Stimulated activated CD8-positive, alpha-beta memory T cell treated with anti-CD3 and anti-CD28 coated beads, Interleukin-4, amount 100 ng/mL, for 1 hour (primary cell): ENCODE measurements at regions not wholly inside any gene's neighbourhood (a gene's known extent, or its start where the extent isn't known, plus 50 kb on each side); places are given as distances from the start of the nearest gene placed in this dataset.
"Not testable (repeated sequence)": the region's sequence is repeated elsewhere in the genome, so short reads cannot be mapped to it uniquely, and the experiment has no call there.

ENCODE experiments used
- DNase-seq, 2 donors: peaks; one replicate each; pipeline ENCODE4 v3.0.0-alpha.2; 2020; ENCODE audit warnings: low read depth in 2 of 2, low spot score in 1 of 2

DNA sequence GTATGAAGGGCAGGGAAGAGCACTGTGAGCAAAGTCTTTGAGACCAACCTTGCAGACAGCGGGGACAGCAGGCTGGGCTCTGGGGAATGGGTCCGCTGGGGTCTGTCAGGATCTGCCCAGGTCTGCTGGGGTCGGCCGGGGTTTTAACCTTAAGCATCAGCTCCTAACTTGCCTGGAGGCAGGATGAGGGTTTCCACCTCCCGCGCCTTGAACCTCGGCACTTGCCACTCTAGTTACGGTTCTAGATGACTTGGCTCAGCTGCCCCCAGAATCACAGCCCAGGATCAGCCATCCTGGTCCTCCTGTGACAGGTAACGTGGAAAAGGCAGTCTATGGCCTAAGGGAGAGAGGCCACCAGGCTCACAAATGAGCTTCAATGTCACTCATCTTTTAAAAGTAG, 50.4 kb upstream of the CACUL1 start:
- no peak for DNase-seq

- no peak for DNase-seq
Measured at GRCh38 chr10:118807512-118808305, 52.9 kb upstream of the CACUL1 start.

DNA sequence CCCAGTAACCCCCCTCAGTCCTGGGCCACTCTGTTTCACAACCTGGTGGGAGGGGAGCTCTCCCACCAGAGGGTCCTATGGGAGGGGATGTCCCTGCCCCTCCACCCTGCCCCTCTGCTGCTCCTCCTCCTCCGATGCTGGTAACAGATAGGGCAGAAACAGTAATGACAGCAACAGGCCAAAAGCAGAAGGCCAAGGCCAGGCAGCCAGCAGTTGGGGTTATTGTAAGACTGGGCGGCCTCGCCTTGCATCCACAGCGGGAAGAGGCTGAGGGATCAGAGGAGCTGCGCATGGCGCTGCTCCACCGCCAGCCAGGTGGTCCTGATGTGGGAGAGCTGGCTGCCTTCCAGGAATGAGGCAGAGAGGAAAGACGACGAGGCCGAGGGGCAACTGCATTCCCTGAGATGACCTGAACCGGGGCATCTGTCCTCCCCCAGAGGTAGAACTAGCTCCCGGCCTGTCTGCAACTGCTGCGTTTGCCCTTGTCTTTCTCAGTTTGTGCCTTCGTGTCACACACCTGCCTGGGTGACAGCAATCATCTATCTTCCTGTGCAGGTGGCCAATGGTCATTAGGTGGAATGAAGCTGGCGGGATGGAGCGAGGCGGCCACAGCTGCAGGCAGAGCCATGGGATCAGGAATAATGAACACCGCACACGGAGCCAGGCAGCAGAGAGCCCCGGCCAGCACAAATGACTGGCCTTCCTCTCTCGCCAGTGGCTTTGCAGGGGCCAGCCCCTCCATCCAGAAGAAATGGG, 54.0 kb upstream of the CACUL1 start:
- DNase-seq, result no peak

DNA sequence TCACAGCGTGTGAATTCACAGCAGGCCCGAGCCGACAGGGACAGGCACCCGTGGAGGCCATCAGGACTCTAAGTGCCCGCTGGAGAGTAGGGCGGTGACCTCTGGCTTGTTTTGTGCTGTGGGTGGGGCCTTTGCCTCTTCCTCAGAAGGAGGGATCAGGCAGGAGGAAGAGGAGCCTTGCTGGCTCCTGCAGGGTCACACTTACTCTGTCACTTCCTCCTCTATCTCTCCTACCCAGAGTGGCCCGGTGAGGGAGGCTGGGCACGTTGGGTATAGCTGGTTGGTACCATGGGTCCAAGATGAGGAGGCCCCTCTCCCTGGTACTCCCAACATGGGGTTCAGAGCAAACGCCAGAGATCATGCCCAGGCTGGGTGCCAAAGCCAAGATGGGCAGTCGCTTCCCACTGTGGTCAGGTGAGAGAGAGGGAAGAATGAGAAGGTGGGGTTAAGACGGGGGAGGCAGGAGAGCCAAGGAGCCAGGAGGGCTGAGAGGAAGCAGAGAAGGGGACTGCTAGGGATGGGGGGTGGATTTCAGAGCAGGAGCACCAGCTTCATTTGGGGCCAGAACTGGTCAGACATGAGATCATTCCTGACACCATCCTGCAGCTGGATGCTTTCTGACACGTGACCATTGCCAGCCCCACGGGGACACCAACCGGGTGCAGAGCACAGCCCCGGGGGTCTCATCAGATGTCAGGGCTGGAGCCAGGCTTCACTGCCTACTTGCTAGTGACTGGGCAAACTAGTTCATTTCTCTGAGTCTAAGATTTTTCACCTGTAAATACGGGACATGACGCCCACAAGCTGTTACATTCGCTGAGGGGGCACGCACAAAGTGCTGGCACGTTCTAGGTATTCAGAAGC, 54.8 kb upstream of the CACUL1 start:
- DNase-seq, result no peak

DNA sequence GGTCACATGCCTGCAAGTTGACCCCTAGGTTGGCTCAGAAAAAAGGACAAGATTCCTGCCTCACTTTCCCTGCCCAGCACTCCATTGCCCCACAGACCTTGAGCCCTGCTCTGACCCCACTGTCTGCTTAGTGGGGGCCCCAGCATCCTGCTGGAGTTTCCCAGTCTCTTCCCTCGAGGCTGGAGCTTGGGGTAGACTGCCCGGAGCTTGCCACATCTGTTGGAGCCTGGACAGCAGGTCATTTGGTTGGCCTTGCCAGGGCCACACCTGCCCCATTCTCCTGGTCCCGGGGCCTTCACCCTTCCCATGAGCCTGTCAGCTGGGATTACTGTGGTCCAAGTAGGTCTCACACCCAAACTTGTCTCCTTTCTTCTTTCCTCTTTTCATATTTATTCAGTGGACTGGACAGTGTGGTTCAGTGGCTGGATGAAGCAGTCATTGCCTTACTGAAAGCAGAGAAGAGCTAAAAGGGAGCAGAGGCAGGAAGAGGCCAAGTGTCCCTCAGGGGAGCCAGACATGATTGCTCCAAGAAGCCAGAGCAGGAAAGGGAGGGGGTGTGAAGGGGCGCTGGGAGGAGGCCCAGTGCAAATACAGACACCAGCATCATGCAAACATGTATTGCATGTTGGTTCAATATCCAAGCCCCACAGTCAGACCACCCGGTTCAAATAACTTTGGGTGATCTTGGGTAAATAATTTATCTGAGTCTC, 56.2 kb upstream of the CACUL1 start:
- DNase-seq, result no peak

GRCh38 chr10:118811675-118812392, 57.1 kb upstream of the CACUL1 start:
- DNase-seq, result no peak

DNA sequence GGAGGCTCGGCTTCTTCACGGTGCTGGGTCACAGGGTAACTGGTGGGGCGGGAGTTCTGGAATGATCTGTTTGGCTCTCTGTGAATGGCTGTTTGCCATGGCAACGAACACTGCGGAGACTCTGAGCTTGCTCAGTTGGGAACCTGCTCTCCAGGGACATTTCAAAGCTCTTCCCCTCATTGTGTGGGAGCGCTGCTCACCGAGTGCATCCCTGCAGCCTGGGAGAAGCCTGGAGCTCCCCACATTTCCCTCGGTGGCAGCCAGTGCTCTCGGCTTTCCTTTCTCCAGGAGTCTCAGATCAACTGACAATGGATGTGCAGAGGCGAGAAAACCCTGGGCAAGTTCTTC, 57.6 kb upstream of the CACUL1 start:
- DNase-seq, result no peak

DNA sequence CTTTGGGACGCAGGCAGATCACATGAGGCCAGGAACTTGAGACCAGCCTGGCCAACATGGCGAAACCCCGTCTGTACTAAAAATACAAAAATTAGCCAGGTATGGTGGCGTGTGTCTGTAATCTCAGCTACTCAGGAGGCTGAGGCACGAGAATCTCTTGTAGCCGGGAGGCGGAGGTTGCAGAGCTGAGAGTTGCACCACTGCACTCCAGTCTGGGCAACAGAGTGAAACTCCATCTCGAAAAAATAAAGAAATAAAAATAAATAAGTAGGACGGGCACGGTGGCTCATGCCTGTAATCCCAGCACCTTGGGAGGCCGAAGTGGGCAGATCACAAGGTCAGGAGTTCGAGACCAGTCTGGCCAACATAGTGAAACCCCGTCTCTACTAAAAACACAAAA, 58.2 kb upstream of the CACUL1 start:
- not testable (repeated sequence) for DNase-seq

GRCh38 chr10:118816471-118817168, 61.9 kb upstream of the CACUL1 start:
- DNase-seq, result no peak

- DNase-seq, result no peak
Measured at GRCh38 chr10:118817328-118818068, 62.7 kb upstream of the CACUL1 start.

GRCh38 chr10:118818621-118819221, 64.0 kb upstream of the CACUL1 start:
- DNase-seq, result no peak

DNA sequence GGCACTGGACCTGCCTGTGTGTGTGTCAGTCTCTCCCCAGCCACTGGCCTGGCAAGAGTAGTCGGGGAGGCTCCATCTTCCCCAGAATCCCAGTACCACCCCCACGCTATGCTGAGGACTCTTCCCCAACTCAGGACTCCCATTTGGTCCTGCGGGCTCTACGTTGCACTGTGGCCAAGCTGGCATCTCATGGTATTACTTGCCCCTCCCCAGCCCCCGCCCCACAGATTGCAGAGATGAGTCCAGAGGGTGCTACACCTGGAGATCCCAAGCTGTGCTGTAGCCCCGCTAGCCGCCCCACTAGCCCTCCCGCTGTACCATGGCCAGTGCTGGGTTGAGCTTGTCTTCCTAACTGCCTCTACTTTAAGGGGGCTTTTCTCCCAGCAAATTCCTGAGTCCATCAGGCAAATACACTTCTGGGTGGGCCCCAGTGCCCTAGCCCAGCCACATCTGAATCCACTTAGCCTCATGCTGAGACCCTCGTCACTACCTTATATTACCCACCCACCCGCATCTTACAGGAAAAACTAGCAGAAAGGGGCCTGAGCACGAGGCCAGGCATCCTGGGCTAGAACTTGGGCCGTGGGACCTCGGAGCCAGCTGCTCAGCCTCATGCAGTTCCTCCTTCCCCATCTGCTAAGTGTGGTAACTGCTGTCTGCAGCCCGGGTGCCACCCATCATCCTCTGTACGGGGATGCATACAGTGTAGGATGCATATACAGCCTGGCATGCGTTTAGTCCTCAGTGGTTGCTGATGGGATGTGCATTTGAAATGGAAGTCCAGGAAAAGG, 65.8 kb upstream of the CACUL1 start:
- DNase-seq, result no peak

GRCh38 chr10:118823256-118823907, 68.6 kb upstream of the CACUL1 start:
- no peak for DNase-seq

DNA sequence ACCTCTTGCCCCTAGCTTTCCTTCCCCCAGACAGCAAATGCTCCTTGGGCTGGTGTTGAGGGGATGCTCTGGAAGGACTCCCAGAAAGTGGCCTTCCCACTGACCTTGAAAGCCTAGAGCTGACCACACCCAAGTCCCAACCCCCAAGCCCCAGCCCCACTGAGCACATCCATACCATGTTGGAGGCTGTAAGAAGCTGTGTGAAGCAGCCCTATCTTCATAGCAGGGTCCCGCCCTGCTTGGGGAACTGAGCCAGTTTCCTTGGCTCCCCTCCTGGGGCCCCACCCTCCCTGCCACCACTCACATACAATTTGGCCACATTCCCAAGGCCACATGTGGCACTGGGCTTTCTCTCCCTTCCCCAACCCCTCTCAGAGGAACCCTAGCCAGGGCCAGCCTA, 72.3 kb upstream of the CACUL1 start:
- no peak for DNase-seq

GRCh38 chr10:118827466-118828155, 72.8 kb upstream of the CACUL1 start:
- DNase-seq, result no peak

DNA sequence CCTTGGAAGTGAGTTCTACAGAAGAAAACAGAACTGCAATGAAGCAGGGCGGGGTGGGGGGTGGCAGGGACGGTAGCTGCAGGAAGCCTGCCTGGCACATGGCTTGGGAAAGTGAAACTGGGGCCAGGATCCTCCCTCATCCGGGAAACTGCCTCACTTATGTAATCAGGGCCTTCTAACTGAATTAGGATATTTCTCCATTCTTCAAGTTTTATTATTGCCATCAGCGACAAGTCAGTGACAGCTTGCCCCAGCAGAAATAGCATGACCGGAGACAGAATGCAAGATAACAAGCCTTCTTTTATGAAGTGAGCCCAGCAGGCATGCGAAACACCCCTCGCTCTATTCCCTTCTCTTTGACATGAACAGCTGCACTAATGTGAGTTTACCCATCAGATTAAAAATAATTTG, 77.5 kb upstream of the CACUL1 start:
- no peak for DNase-seq

- DNase-seq, result not testable (repeated sequence)
Measured at GRCh38 chr10:118834370-118834769, 79.6 kb upstream of the CACUL1 start.
